Stomach (tissue), 4 donors: ENCODE measurements at regions not wholly inside any gene's neighbourhood (a gene's known extent, or its start where the extent isn't known, plus 50 kb on each side); places are given as distances from the start of the nearest gene placed in this dataset.

Source experiments
- EP300 ChIP-seq: sonication (generic); formaldehyde crosslinking; IDR thresholded peaks from one replicate; pipeline ENCODE4 v1.6.1; 2017; ENCODE audit warnings: antibody characterized with exemption
- POLR2A ChIP-seq, 4 donors: fragments of 450-650 bp; IDR thresholded peaks; one replicate each; pipeline ENCODE4 v1.6.1; 2016; ENCODE audit warnings: antibody characterized with exemption in 4 of 4, control low read depth in 2 of 4, mild to moderate bottlenecking in 1 of 4, moderate library complexity in 1 of 4
- POLR2AphosphoS5 ChIP-seq, 3 donors: sonication (generic); formaldehyde crosslinking; IDR thresholded peaks; one replicate each; pipeline ENCODE4 v1.6.1; 2016; ENCODE audit warnings: antibody characterized with exemption in 3 of 3
- TF ChIP-seq, protein P1 (sequence below), 7 experiments: fragments of 450-650 bp in 4 of 7; fragments of 200-600 bp in 3 of 7; sonication (generic) in 3 of 7; IDR thresholded peaks; one replicate each; pipeline ENCODE4 v1.5.1; 2016 to 2019; ENCODE audit warnings: antibody characterized with exemption in 7 of 7, control low read depth in 2 of 7, mild to moderate bottlenecking in 1 of 7

DNA sequence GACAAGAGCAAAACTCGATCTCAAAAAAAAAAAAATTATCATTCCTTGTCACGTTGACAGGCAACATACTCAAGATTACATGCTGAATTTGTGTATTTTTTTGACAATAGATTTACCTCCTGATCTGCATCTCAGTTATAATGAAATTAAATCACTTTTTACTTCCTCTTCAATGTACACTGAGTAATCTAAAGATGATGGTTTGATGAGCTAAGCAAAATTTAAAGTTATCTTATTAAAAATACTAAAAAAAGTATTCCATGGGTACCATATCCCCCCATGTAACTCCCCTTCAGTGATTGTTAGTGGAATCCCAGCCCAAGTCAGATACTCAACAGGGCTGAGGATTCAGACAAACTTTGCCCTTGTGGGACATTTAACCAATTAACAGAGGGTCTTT, 463.2 kb downstream of the OCA2 start:
- TF ChIP-seq EP300 (no peak), POLR2AphosphoS5 (IDR thresholded peaks at IDR 0.05) (no peak), POLR2A (IDR thresholded peaks at IDR 0.05) (no peak)
- TF ChIP-seq, protein P1, sequence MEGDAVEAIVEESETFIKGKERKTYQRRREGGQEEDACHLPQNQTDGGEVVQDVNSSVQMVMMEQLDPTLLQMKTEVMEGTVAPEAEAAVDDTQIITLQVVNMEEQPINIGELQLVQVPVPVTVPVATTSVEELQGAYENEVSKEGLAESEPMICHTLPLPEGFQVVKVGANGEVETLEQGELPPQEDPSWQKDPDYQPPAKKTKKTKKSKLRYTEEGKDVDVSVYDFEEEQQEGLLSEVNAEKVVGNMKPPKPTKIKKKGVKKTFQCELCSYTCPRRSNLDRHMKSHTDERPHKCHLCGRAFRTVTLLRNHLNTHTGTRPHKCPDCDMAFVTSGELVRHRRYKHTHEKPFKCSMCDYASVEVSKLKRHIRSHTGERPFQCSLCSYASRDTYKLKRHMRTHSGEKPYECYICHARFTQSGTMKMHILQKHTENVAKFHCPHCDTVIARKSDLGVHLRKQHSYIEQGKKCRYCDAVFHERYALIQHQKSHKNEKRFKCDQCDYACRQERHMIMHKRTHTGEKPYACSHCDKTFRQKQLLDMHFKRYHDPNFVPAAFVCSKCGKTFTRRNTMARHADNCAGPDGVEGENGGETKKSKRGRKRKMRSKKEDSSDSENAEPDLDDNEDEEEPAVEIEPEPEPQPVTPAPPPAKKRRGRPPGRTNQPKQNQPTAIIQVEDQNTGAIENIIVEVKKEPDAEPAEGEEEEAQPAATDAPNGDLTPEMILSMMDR (IDR thresholded peaks at IDR 0.05): no peak
